ENCODE measurements at regions not wholly inside any gene's neighbourhood (a gene's known extent, or its start where the extent isn't known, plus 50 kb on each side); places are given as distances from the start of the nearest gene placed in this dataset.

- no peaks in the 10 kb centered on the region for H3F3A ChIP-seq (ENCODE audit: insufficient read depth, low read length)
- no peaks in the 10 kb centered on the region for H3K9me2 ChIP-seq (replicated peaks; ENCODE audit: insufficient read depth, low read length)
- no peak overlapping the region for H3K27ac ChIP-seq (ENCODE audit: low read length)
- H3K4me2 ChIP-seq (ENCODE audit: low read depth, low read length), result no peak overlapping the region
- no peak for DNase-seq
- H3K4me3 ChIP-seq (ENCODE audit: low read length), result no peak overlapping the region
- H2AFZ ChIP-seq (ENCODE audit: low read length), result no peak overlapping the region
- H4K20me1 ChIP-seq (ENCODE audit: insufficient read depth, low read length), result no peaks in the 10 kb centered on the region
- no peaks in the 10 kb centered on the region for H3K4me1 ChIP-seq (ENCODE audit: low read length)
- no peaks in the 10 kb centered on the region for H3K9me3 ChIP-seq (replicated peaks; ENCODE audit: insufficient read depth, low read length)
- H3K79me2 ChIP-seq (ENCODE audit: low read length), result no peaks in the 10 kb centered on the region
- no peaks in the 10 kb centered on the region for H3K27me3 ChIP-seq (replicated peaks; ENCODE audit: insufficient read depth, low read length)
- no peak overlapping the region for H3K9ac ChIP-seq (ENCODE audit: low read length)
- no peaks in the 10 kb centered on the region for H3K36me3 ChIP-seq (replicated peaks; ENCODE audit: insufficient read depth, low read length)
- no peak for TF ChIP-seq EZH2phosphoT487 (IDR thresholded peaks at IDR 0.05; ENCODE audit: low read length)
- no peak for TF ChIP-seq EZH2 (optimal IDR thresholded peaks at IDR 0.05; ENCODE audit: low read depth, low read length)
- no peak for TF ChIP-seq CTCF (IDR thresholded peaks at IDR 0.05; ENCODE audit: low read length)
Observed at GRCh38 chr6:92024110-92024509, 1395.2 kb downstream of the EPHA7 start.

GRCh38 chr6:92023410-92023966 is 1395.9 kb downstream of the EPHA7 start:
- Histone ChIP-seq H3K9me2 (replicated peaks; ENCODE audit: insufficient read depth, low read length) (no peaks in the 10 kb centered on the region), H3K4me3 (ENCODE audit: low read length) (no peak overlapping the region), H4K20me1 (ENCODE audit: insufficient read depth, low read length) (no peaks in the 10 kb centered on the region), H3K4me1 (ENCODE audit: low read length) (no peaks in the 10 kb centered on the region), H2AFZ (ENCODE audit: low read length) (no peak overlapping the region), H3K9ac (ENCODE audit: low read length) (no peak overlapping the region), H3K27ac (ENCODE audit: low read length) (no peak overlapping the region), H3K36me3 (replicated peaks; ENCODE audit: insufficient read depth, low read length) (no peaks in the 10 kb centered on the region), H3K79me2 (ENCODE audit: low read length) (no peaks in the 10 kb centered on the region), H3F3A (ENCODE audit: insufficient read depth, low read length) (no peaks in the 10 kb centered on the region), H3K9me3 (replicated peaks; ENCODE audit: insufficient read depth, low read length) (no peaks in the 10 kb centered on the region), H3K27me3 (replicated peaks; ENCODE audit: insufficient read depth, low read length) (no peaks in the 10 kb centered on the region), H3K4me2 (ENCODE audit: low read depth, low read length) (no peak overlapping the region)
- TF ChIP-seq CTCF (IDR thresholded peaks at IDR 0.05; ENCODE audit: low read length), result no peak
- TF ChIP-seq EZH2 (optimal IDR thresholded peaks at IDR 0.05; ENCODE audit: low read depth, low read length), result no peak
- no peak for TF ChIP-seq EZH2phosphoT487 (IDR thresholded peaks at IDR 0.05; ENCODE audit: low read length)
- no peak for DNase-seq

- Histone ChIP-seq H3K9me3 (replicated peaks; ENCODE audit: insufficient read depth, low read length) (no peaks in the 10 kb centered on the region), H3K4me2 (ENCODE audit: low read depth, low read length) (no peak overlapping the region), H4K20me1 (ENCODE audit: insufficient read depth, low read length) (no peaks in the 10 kb centered on the region), H3K79me2 (ENCODE audit: low read length) (no peaks in the 10 kb centered on the region), H3F3A (ENCODE audit: insufficient read depth, low read length) (no peaks in the 10 kb centered on the region), H3K36me3 (replicated peaks; ENCODE audit: insufficient read depth, low read length) (no peaks in the 10 kb centered on the region), H3K27ac (ENCODE audit: low read length) (no peak overlapping the region), H3K9ac (ENCODE audit: low read length) (no peak overlapping the region), H3K27me3 (replicated peaks; ENCODE audit: insufficient read depth, low read length) (no peaks in the 10 kb centered on the region), H3K9me2 (replicated peaks; ENCODE audit: insufficient read depth, low read length) (no peaks in the 10 kb centered on the region), H3K4me3 (ENCODE audit: low read length) (no peak overlapping the region), H2AFZ (ENCODE audit: low read length) (no peak overlapping the region), H3K4me1 (ENCODE audit: low read length) (no peaks in the 10 kb centered on the region)
- DNase-seq, result no peak
- TF ChIP-seq CTCF (IDR thresholded peaks at IDR 0.05; ENCODE audit: low read length) (no peak), EZH2phosphoT487 (IDR thresholded peaks at IDR 0.05; ENCODE audit: low read length) (no peak), EZH2 (optimal IDR thresholded peaks at IDR 0.05; ENCODE audit: low read depth, low read length) (no peak)
Observed at GRCh38 chr6:92011681-92012245, 1407.6 kb downstream of the EPHA7 start.

All from MM.1S (cell line).